ENCODE measurements at regions not wholly inside any gene's neighbourhood (a gene's known extent, or its start where the extent isn't known, plus 50 kb on each side); places are given as distances from the start of the nearest gene placed in this dataset.

GRCh38 chr1:166221316-166221715 is 54.5 kb upstream of the FAM78B start:
- DNase-seq (ENCODE audit: low read depth in 2 of 3, low spot score in 1 of 3) = no peak

- no peak for DNase-seq (ENCODE audit: low read depth in 2 of 3, low spot score in 1 of 3)
Observed at GRCh38 chr1:166233750-166234366, 67.1 kb upstream of the FAM78B start.

- DNase-seq (ENCODE audit: low read depth in 2 of 3, low spot score in 1 of 3) = no peak
Observed at GRCh38 chr1:166235728-166236127, 68.9 kb upstream of the FAM78B start.

- no peak for DNase-seq (ENCODE audit: low read depth in 2 of 3, low spot score in 1 of 3)
Observed at GRCh38 chr1:166237675-166238074, 70.9 kb upstream of the FAM78B start.

- no peak for DNase-seq (ENCODE audit: low read depth in 2 of 3, low spot score in 1 of 3)
Observed at GRCh38 chr1:166253076-166253779, 86.4 kb upstream of the FAM78B start.

GRCh38 chr1:166258017-166258416 is 91.2 kb upstream of the FAM78B start:
- no peak for DNase-seq (ENCODE audit: low read depth in 2 of 3, low spot score in 1 of 3)

- no peak for DNase-seq (ENCODE audit: low read depth in 2 of 3, low spot score in 1 of 3)
Observed at GRCh38 chr1:166261511-166261910, 94.7 kb upstream of the FAM78B start.

- DNase-seq (ENCODE audit: low read depth in 2 of 3, low spot score in 1 of 3) = no peak
Observed at GRCh38 chr1:166270476-166271150, 103.8 kb upstream of the FAM78B start.

- no peak for DNase-seq (ENCODE audit: low read depth in 2 of 3, low spot score in 1 of 3)
Observed at GRCh38 chr1:166271151-166271538, 104.3 kb upstream of the FAM78B start.

GRCh38 chr1:166272155-166272554 is 105.4 kb upstream of the FAM78B start:
- no peak for DNase-seq (ENCODE audit: low read depth in 2 of 3, low spot score in 1 of 3)

- DNase-seq (ENCODE audit: low read depth in 2 of 3, low spot score in 1 of 3) = no peak
Observed at GRCh38 chr1:166272851-166273250, 106.0 kb upstream of the FAM78B start.

- no peak for DNase-seq (ENCODE audit: low read depth in 2 of 3, low spot score in 1 of 3)
Observed at GRCh38 chr1:166273618-166274017, 106.8 kb upstream of the FAM78B start.

- no peak for DNase-seq (ENCODE audit: low read depth in 2 of 3, low spot score in 1 of 3)
Observed at GRCh38 chr1:166282391-166283137, 115.8 kb upstream of the FAM78B start.

- no peak for DNase-seq (ENCODE audit: low read depth in 2 of 3, low spot score in 1 of 3)
Observed at GRCh38 chr1:166283190-166283589, 116.4 kb upstream of the FAM78B start.

GRCh38 chr1:166283600-166283999 is 116.8 kb upstream of the FAM78B start:
- DNase-seq (ENCODE audit: low read depth in 2 of 3, low spot score in 1 of 3) = no peak

GRCh38 chr1:166289309-166290050 is 122.7 kb upstream of the FAM78B start:
- DNase-seq (ENCODE audit: low read depth in 2 of 3, low spot score in 1 of 3) = no peak

GRCh38 chr1:166295656-166296055 is 128.9 kb upstream of the FAM78B start:
- DNase-seq (ENCODE audit: low read depth in 2 of 3, low spot score in 1 of 3) = no peak

GRCh38 chr1:166297993-166298392 is 131.2 kb upstream of the FAM78B start:
- DNase-seq (ENCODE audit: low read depth in 2 of 3, low spot score in 1 of 3) = no peak

GRCh38 chr1:166300767-166301166 is 134.0 kb upstream of the FAM78B start:
- no peak for DNase-seq (ENCODE audit: low read depth in 2 of 3, low spot score in 1 of 3)

- DNase-seq (ENCODE audit: low read depth in 2 of 3, low spot score in 1 of 3) = no peak
Observed at GRCh38 chr1:166302989-166303758, 136.4 kb upstream of the FAM78B start.
